SK-N-DZ (cell line): ENCODE measurements at regions not wholly inside any gene's neighbourhood (a gene's known extent, or its start where the extent isn't known, plus 50 kb on each side); places are given as distances from the start of the nearest gene placed in this dataset.

Source experiments
- DNase-seq: peaks from one replicate; pipeline ENCODE4 v3.0.0-alpha.2; 2015; ENCODE audit warnings: low spot score

- DNase-seq: no peak
Observed at GRCh38 chr14:97264516-97265230, 467.5 kb downstream of the VRK1 start.

GRCh38 chr14:97266653-97267052 is 469.5 kb downstream of the VRK1 start:
- no peak for DNase-seq

- DNase-seq: no peak
Observed at GRCh38 chr14:97267509-97267908, 470.3 kb downstream of the VRK1 start.

- no peak for DNase-seq
Observed at GRCh38 chr14:97268097-97268496, 470.9 kb downstream of the VRK1 start.

- DNase-seq: no peak
Observed at GRCh38 chr14:97270308-97270707, 473.1 kb downstream of the VRK1 start.

GRCh38 chr14:97271451-97271960 is 474.3 kb downstream of the VRK1 start:
- no peak for DNase-seq

GRCh38 chr14:97273540-97273939 is 476.4 kb downstream of the VRK1 start:
- DNase-seq: no peak

GRCh38 chr14:97274626-97275025 is 477.4 kb downstream of the VRK1 start:
- no peak for DNase-seq

GRCh38 chr14:97275276-97275675 is 478.1 kb downstream of the VRK1 start:
- DNase-seq: no peak

GRCh38 chr14:97276573-97276972 is 479.4 kb downstream of the VRK1 start:
- DNase-seq: no peak

- DNase-seq: no peak
Observed at GRCh38 chr14:97277711-97278110, 480.5 kb downstream of the VRK1 start.

GRCh38 chr14:97280526-97280925 is 483.3 kb downstream of the VRK1 start:
- DNase-seq: no peak

- no peak for DNase-seq
Observed at GRCh38 chr14:97281741-97282140, 484.6 kb downstream of the VRK1 start.

- DNase-seq: no peak
Observed at GRCh38 chr14:97282210-97283004, 485.2 kb downstream of the VRK1 start.

- DNase-seq: no peak
Observed at GRCh38 chr14:97283005-97283403, 485.8 kb downstream of the VRK1 start.

GRCh38 chr14:97283426-97283825 is 486.2 kb downstream of the VRK1 start:
- no peak for DNase-seq

- no peak for DNase-seq
Observed at GRCh38 chr14:97283841-97284240, 486.7 kb downstream of the VRK1 start.

GRCh38 chr14:97287956-97288355 is 490.8 kb downstream of the VRK1 start:
- DNase-seq: no peak

GRCh38 chr14:97290065-97290464 is 492.9 kb downstream of the VRK1 start:
- DNase-seq: no peak

GRCh38 chr14:97290977-97291376 is 493.8 kb downstream of the VRK1 start:
- DNase-seq: no peak

- DNase-seq: no peak
Observed at GRCh38 chr14:97293659-97294058, 496.5 kb downstream of the VRK1 start.

GRCh38 chr14:97295108-97295710 is 498.0 kb downstream of the VRK1 start:
- DNase-seq: no peak
